Endodermal cell (in vitro differentiated cells): ENCODE measurements at regions not wholly inside any gene's neighbourhood (a gene's known extent, or its start where the extent isn't known, plus 50 kb on each side); places are given as distances from the start of the nearest gene placed in this dataset.

Experiments
- DNase-seq: peaks from one replicate; pipeline ENCODE4 v3.0.0-alpha.2; 2017
- H3K27ac ChIP-seq: 2 replicates; pipeline ENCODE4 v1.5.1; 2013; ENCODE audit warnings: mild to moderate bottlenecking, low read depth, low read length, moderate library complexity
- H3K27me3 ChIP-seq: 2 replicates; pipeline ENCODE4 v1.6.1; 2013; ENCODE audit warnings: mild to moderate bottlenecking, low read length, moderate library complexity; ENCODE audit not compliant: insufficient read depth, control insufficient read depth, poor library complexity, severe bottlenecking
- H3K36me3 ChIP-seq: 2 replicates; pipeline ENCODE4 v1.7.0; 2013; ENCODE audit warnings: mild to moderate bottlenecking, low read length, moderate library complexity; ENCODE audit not compliant: control insufficient read depth, insufficient read depth
- H3K4me1 ChIP-seq: one replicate; pipeline ENCODE4 v1.7.0; 2013; ENCODE audit warnings: low read length; ENCODE audit not compliant: control insufficient read depth, insufficient read depth
- H3K4me3 ChIP-seq: 2 replicates; pipeline ENCODE4 v1.5.1; 2013; ENCODE audit warnings: mild to moderate bottlenecking, low read length, moderate library complexity
- H3K9ac ChIP-seq: 2 replicates; pipeline ENCODE4 v1.6.1; 2013; ENCODE audit warnings: mild to moderate bottlenecking, low read length, moderate library complexity; ENCODE audit not compliant: poor library complexity, severe bottlenecking; ENCODE audit errors: extremely low read depth
- H3K9me3 ChIP-seq: 2 replicates; pipeline ENCODE4 v1.6.1; 2013; ENCODE audit warnings: mild to moderate bottlenecking, low read length, moderate library complexity; ENCODE audit not compliant: control insufficient read depth
- H3K27ac Mint-ChIP-seq: 2 replicates; pipeline ENCODE4 v1.8.0; 2020; ENCODE audit warnings: mixed read lengths
- H3K27me3 Mint-ChIP-seq: 2 replicates; pipeline ENCODE4 v1.8.0; 2021; ENCODE audit warnings: mild to moderate bottlenecking, mixed read lengths; ENCODE audit not compliant: insufficient read depth
- H3K36me3 Mint-ChIP-seq: 2 replicates; pipeline ENCODE4 v1.8.0; 2020; ENCODE audit warnings: low read depth, mixed read lengths
- H3K4me1 Mint-ChIP-seq: 2 replicates; pipeline ENCODE4 v1.8.0; 2020; ENCODE audit warnings: mixed read lengths
- H3K4me3 Mint-ChIP-seq: 2 replicates; pipeline ENCODE4 v1.8.0; 2020; ENCODE audit warnings: mild to moderate bottlenecking, moderate library complexity, mixed read lengths
- H3K9me3 Mint-ChIP-seq: 2 replicates; pipeline ENCODE4 v1.8.0; 2020; ENCODE audit warnings: mild to moderate bottlenecking, mixed read lengths
- WGBS, 2 experiments: methylation state at CpG; one replicate each; pipeline versions ENCODE4 v1.1.5 to v1.1.7; 2013; ENCODE audit warnings: missing lambda C conversion rate in 2 of 2, mixed read lengths in 1 of 2; ENCODE audit not compliant: insufficient coverage in 1 of 2, insufficient read length in 1 of 2; 5-methylcytosine and 5-hydroxymethylcytosine counted together
- TF ChIP-seq, protein P1 (sequence below): fragments of 200-600 bp; sonication (generic); conservative IDR thresholded peaks from 2 replicates; pipeline ENCODE4 v1.5.0; 2021; ENCODE audit warnings: antibody characterized with exemption, mild to moderate bottlenecking

DNA sequence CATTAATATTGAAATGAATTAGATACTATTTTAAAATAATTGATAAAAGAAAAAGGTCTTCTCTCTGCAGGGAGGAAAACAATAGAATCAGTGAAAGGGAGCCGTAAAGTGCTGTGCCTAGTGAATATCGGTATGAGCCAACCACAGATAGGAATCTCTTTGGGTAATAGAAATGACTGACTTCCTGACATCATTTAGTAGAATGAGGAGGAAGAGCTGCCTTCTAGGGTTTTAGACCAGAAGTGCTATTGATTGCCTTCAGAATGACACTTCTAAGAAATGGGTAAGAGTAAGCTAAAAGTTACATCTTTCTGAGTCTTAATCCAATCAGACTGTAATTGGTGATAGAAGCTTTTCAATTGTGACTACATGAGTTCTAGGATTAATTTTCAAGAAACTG lies 134.0 kb upstream of the MAP9 start:
- no peaks in the 10 kb centered on the region for H3K36me3 Mint-ChIP-seq
- H3K4me3 Mint-ChIP-seq, result no peak overlapping the region
- Histone ChIP-seq H3K4me3 (no peak overlapping the region), H3K27me3 (no peaks in the 10 kb centered on the region), H3K4me1 (no peaks in the 10 kb centered on the region), H3K9me3 (no peaks in the 10 kb centered on the region), H3K36me3 (no peaks in the 10 kb centered on the region), H3K9ac (no peak overlapping the region), H3K27ac (no peak overlapping the region)
- no peak overlapping the region for H3K27ac Mint-ChIP-seq
- DNase-seq, result no peak
- no peaks in the 10 kb centered on the region for H3K9me3 Mint-ChIP-seq
- H3K4me1 Mint-ChIP-seq, result peaks cover 11% of the 10 kb centered on the region
- peaks cover 6% of the 10 kb centered on the region for H3K27me3 Mint-ChIP-seq
- 49 to 100% methylated on average over 1 to 2 of the region's 2 CpGs for WGBS, 2 experiments
- TF ChIP-seq, protein P1, sequence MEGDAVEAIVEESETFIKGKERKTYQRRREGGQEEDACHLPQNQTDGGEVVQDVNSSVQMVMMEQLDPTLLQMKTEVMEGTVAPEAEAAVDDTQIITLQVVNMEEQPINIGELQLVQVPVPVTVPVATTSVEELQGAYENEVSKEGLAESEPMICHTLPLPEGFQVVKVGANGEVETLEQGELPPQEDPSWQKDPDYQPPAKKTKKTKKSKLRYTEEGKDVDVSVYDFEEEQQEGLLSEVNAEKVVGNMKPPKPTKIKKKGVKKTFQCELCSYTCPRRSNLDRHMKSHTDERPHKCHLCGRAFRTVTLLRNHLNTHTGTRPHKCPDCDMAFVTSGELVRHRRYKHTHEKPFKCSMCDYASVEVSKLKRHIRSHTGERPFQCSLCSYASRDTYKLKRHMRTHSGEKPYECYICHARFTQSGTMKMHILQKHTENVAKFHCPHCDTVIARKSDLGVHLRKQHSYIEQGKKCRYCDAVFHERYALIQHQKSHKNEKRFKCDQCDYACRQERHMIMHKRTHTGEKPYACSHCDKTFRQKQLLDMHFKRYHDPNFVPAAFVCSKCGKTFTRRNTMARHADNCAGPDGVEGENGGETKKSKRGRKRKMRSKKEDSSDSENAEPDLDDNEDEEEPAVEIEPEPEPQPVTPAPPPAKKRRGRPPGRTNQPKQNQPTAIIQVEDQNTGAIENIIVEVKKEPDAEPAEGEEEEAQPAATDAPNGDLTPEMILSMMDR, result no peak

DNA sequence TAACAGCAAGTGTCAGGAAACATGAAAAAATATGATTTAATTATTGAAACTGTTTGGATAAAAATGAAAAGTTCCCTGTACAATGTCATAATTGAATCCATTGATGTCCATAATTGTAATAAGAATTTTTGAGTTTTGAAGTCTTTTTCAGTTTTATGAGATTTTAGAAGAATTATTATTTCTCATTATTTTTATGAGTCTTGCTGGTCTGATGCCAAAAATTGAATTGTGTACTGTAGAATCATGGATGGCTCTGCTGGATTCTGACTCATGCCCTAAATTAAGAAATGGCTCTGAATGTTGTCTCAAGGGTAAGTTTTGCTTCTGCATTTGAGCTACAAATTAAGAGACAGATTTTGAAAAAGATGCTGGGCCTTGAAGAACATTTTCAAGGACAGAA lies 132.8 kb upstream of the MAP9 start:
- no peak overlapping the region for H3K9ac ChIP-seq
- Mint-ChIP-seq H3K27ac (no peak overlapping the region), H3K36me3 (no peaks in the 10 kb centered on the region)

DNA sequence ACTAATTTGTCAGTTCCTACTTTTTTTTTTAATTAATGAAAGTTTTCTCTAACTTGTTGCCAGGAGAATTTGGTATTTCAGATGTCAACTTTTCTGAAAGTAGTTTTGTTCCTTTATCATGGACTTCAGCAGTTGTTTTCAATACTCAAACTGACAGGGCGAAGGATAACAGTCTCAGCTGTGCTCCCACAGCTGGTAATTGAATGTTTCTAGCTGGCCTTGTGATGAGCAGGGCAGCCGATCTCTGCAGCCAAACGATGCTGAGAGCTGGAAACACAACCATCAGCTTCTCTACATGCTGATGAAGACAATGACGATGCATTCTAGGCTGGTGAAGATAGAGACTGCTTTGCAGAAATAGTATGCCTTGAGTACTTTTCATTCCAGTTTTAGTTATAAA lies 130.0 kb upstream of the MAP9 start:
- no peak for DNase-seq
- peaks cover 3% of the 10 kb centered on the region for H3K27me3 Mint-ChIP-seq
- Histone ChIP-seq H3K36me3 (no peaks in the 10 kb centered on the region), H3K9me3 (peaks cover 7% of the 10 kb centered on the region), H3K9ac (no peak overlapping the region), H3K27ac (no peak overlapping the region), H3K4me1 (no peaks in the 10 kb centered on the region), H3K4me3 (no peak overlapping the region), H3K27me3 (no peaks in the 10 kb centered on the region)
- no peak overlapping the region for H3K4me3 Mint-ChIP-seq
- TF ChIP-seq, protein P1, result no peak
- 81 to 100% methylated on average over 1 to 4 of the region's 4 CpGs for WGBS, 2 experiments
- H3K36me3 Mint-ChIP-seq, result no peaks in the 10 kb centered on the region
- peaks cover 10% of the 10 kb centered on the region for H3K4me1 Mint-ChIP-seq
- H3K9me3 Mint-ChIP-seq, result no peaks in the 10 kb centered on the region
- no peak overlapping the region for H3K27ac Mint-ChIP-seq

More for the DNA sequence above, 132.8 kb upstream of the MAP9 start:
- H3K9me3 ChIP-seq, result no peaks in the 10 kb centered on the region
- H3K27ac ChIP-seq, result no peak overlapping the region
- Mint-ChIP-seq H3K9me3 (no peaks in the 10 kb centered on the region), H3K27me3 (peaks cover 4% of the 10 kb centered on the region), H3K4me1 (peaks cover 15% of the 10 kb centered on the region), H3K4me3 (no peak overlapping the region)
- no peaks in the 10 kb centered on the region for H3K36me3 ChIP-seq
- H3K4me3 ChIP-seq, result no peak overlapping the region
- no peaks in the 10 kb centered on the region for H3K27me3 ChIP-seq
- no peaks in the 10 kb centered on the region for H3K4me1 ChIP-seq
- TF ChIP-seq, protein P1, result no peak
- DNase-seq, result no peak
